Choroid plexus epithelial cell (primary cell): ENCODE measurements at regions not wholly inside any gene's neighbourhood (a gene's known extent, or its start where the extent isn't known, plus 50 kb on each side); places are given as distances from the start of the nearest gene placed in this dataset.

Experiments used
- DNase-seq: peaks from one replicate; pipeline ENCODE4 v3.0.0-alpha.2; 2010; ENCODE audit warnings: low read depth
- H3K4me3 ChIP-seq: 2 replicates; pipeline ENCODE4 v1.5.1; 2011; ENCODE audit warnings: low read depth, mild to moderate bottlenecking, control low read depth, low read length, moderate library complexity
- CTCF ChIP-seq: conservative IDR thresholded peaks from 2 replicates; pipeline ENCODE4 v1.5.1; 2011; ENCODE audit warnings: low read depth, mild to moderate bottlenecking, control low read depth, inconsistent platforms, low read length, moderate library complexity

GRCh38 chr1:55904541-55904940, 674.8 kb downstream of the PLPP3 start:
- no peak overlapping the region for H3K4me3 ChIP-seq
- no peak for DNase-seq
- no peak for TF ChIP-seq CTCF

- peak; percentile 93 for DNase-seq
- no peak overlapping the region for H3K4me3 ChIP-seq
- no peak for TF ChIP-seq CTCF
Measured at GRCh38 chr1:55898181-55898580, 681.2 kb downstream of the PLPP3 start.

- no peak overlapping the region for H3K4me3 ChIP-seq
- DNase-seq, result no peak
- no peak for TF ChIP-seq CTCF
Measured at GRCh38 chr1:55896210-55896609, 681.0 kb upstream of the USP24 start.

GRCh38 chr1:55894521-55894920, 679.4 kb upstream of the USP24 start:
- DNase-seq, result peak; percentile 42

GRCh38 chr1:55893155-55893554, 678.0 kb upstream of the USP24 start:
- H3K4me3 ChIP-seq, result no peak overlapping the region
- peak; percentile 86 for DNase-seq
- TF ChIP-seq CTCF, result peak; percentile 56

More at GRCh38 chr1:55894521-55894920, 679.4 kb upstream of the USP24 start:
- TF ChIP-seq CTCF, result no peak
- no peak overlapping the region for H3K4me3 ChIP-seq

GRCh38 chr1:55888685-55889317, 673.6 kb upstream of the USP24 start:
- H3K4me3 ChIP-seq, result no peak overlapping the region
- DNase-seq, result no peak
- no peak for TF ChIP-seq CTCF
